ENCODE measurements at regions not wholly inside any gene's neighbourhood (a gene's known extent, or its start where the extent isn't known, plus 50 kb on each side); places are given as distances from the start of the nearest gene placed in this dataset.

- intact Hi-C loops (cut with DNase I; ENCODE audit: low total_unique reads) (no loop called here), in situ Hi-C loops (cut with MboI; ENCODE audit: low sequenced_read_pairs in 4 of 4) (no loop called here)
- DNase-seq (no peak), ATAC-seq (no peak)
- peaks cover 0 to 4% of the 10 kb centered on the region in 2 donors for H3K4me1 ChIP-seq
- H3K4me3 ChIP-seq, result no peak overlapping the region
- TF ChIP-seq POLR2A (IDR thresholded peaks at IDR 0.05) (no peak), CTCF (IDR thresholded peaks at IDR 0.05 in 4 of 5, conservative IDR thresholded peaks at IDR 0.05 in 1 of 5) (no peak)
- H3K27me3 ChIP-seq, result no peaks in the 10 kb centered on the region
- H3K36me3 ChIP-seq, result no peaks in the 10 kb centered on the region
- no peak overlapping the region for H3K27ac ChIP-seq
- no peaks in the 10 kb centered on the region for H3K9me3 ChIP-seq
Observed at GRCh38 chr1:221919743-221920142, 177.9 kb upstream of the DUSP10 start.

GRCh38 chr1:221919341-221919740, 177.5 kb upstream of the DUSP10 start:
- H3K9me3 ChIP-seq, result no peaks in the 10 kb centered on the region
- H3K27ac ChIP-seq, result no peak overlapping the region
- H3K36me3 ChIP-seq, result no peaks in the 10 kb centered on the region
- DNase-seq, result no peak
- TF ChIP-seq CTCF (IDR thresholded peaks at IDR 0.05 in 4 of 5, conservative IDR thresholded peaks at IDR 0.05 in 1 of 5) (no peak), POLR2A (IDR thresholded peaks at IDR 0.05) (no peak)
- no peak overlapping the region for H3K4me3 ChIP-seq
- H3K27me3 ChIP-seq, result no peaks in the 10 kb centered on the region
- H3K4me1 ChIP-seq, result peaks cover 0 to 3% of the 10 kb centered on the region in 2 donors
- in situ Hi-C loops (cut with MboI; ENCODE audit: low sequenced_read_pairs in 4 of 4), result no loop called here
- intact Hi-C loops (cut with DNase I; ENCODE audit: low total_unique reads), result no loop called here
- ATAC-seq, result no peak

- ATAC-seq, result no peak
- Histone ChIP-seq H3K36me3 (no peaks in the 10 kb centered on the region), H3K27ac (no peak overlapping the region), H3K9me3 (no peaks in the 10 kb centered on the region), H3K27me3 (no peaks in the 10 kb centered on the region), H3K4me1 (no peaks in the 10 kb centered on the region), H3K4me3 (no peak overlapping the region)
- DNase-seq, result no peak
- TF ChIP-seq POLR2A (IDR thresholded peaks at IDR 0.05) (no peak), CTCF (IDR thresholded peaks at IDR 0.05 in 4 of 5, conservative IDR thresholded peaks at IDR 0.05 in 1 of 5) (no peak)
- in situ Hi-C loops (cut with MboI; ENCODE audit: low sequenced_read_pairs in 4 of 4), result no loop called here
- intact Hi-C loops (cut with DNase I; ENCODE audit: low total_unique reads), result no loop called here
Observed at GRCh38 chr1:221916176-221916575, 174.3 kb upstream of the DUSP10 start.

GRCh38 chr1:221915764-221916163, 173.9 kb upstream of the DUSP10 start:
- no peak for DNase-seq

More at GRCh38 chr1:221915764-221916163, 173.9 kb upstream of the DUSP10 start:
- Histone ChIP-seq H3K4me3 (no peak overlapping the region), H3K36me3 (no peaks in the 10 kb centered on the region), H3K9me3 (no peaks in the 10 kb centered on the region), H3K4me1 (no peaks in the 10 kb centered on the region), H3K27ac (no peak overlapping the region), H3K27me3 (no peaks in the 10 kb centered on the region)
- intact Hi-C loops (cut with DNase I; ENCODE audit: low total_unique reads) (no loop called here), in situ Hi-C loops (cut with MboI; ENCODE audit: low sequenced_read_pairs in 4 of 4) (no loop called here)
- ATAC-seq, result no peak
- TF ChIP-seq CTCF (IDR thresholded peaks at IDR 0.05 in 4 of 5, conservative IDR thresholded peaks at IDR 0.05 in 1 of 5) (no peak), POLR2A (IDR thresholded peaks at IDR 0.05) (no peak)
